ENCODE measurements at regions not wholly inside any gene's neighbourhood (a gene's known extent, or its start where the extent isn't known, plus 50 kb on each side); places are given as distances from the start of the nearest gene placed in this dataset.

DNA sequence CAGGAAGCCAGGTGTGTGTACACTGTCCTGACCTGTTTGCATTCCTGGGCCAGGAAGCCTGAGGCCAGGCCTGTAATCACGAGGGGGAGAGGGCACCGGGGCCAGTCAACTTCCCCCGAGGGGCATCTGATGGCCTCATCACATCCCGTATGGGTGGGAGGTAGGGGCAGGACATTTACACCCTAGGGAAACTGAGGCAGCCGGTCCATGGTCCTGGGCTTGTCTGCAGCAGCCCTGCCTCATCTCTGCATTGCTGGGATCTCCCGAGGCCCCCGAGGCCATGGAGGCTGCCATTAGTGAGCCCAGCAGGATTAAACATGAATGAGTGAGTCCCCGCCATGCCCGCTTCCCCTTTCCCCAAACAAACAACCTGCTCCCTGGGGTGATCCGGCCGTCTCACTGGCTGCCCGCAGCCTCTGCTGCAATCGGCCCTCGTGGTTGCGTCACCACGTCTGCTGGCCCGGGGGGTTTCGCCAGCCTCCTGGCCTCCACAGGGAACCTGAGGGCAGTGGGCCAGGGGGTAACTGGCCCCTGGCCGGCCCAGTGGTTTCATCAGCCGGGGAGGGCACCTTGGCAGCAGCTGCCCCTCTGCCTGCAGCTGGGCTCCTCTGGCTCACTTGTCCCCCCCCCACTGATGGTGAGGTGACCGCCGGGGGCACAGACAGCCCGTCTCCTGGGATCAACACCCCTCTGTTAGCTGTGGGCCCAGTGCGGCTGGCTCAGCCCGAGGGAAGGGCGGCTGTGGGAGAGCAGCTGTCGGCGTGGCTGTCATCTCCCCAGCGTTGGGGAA is 88.3 kb upstream of the GSE1 start (continued):
- TF ChIP-seq ZNF670 (CRISPR knock-in tag; IDR thresholded peaks at IDR 0.05; ENCODE audit: borderline replicate concordance) (peak; percentile 93), FOSL2 (CRISPR knock-in tag; IDR thresholded peaks at IDR 0.05) (peak; percentile 78), ZSCAN29 (CRISPR knock-in tag; conservative IDR thresholded peaks at IDR 0.05) (no peak; the same call in 1 of the 2 replicates), SMC3 (IDR thresholded peaks at IDR 0.05; ENCODE audit: low read length) (peak; percentile 56; the same call in 1 of the 2 replicates), ZNF558 (CRISPR knock-in tag; IDR thresholded peaks at IDR 0.05; ENCODE audit: borderline replicate concordance) (peak; percentile 85), ZBTB42 (CRISPR knock-in tag; IDR thresholded peaks at IDR 0.05) (no peak; the same call in 1 of the 2 replicates), TARDBP (CRISPR knock-in tag; IDR thresholded peaks at IDR 0.05) (peak; percentile 97), SMAD9 (CRISPR knock-in tag; IDR thresholded peaks at IDR 0.05) (no peak), MEIS2 (CRISPR knock-in tag; IDR thresholded peaks at IDR 0.05) (peak; percentile 96), ZNF761 (CRISPR knock-in tag; conservative IDR thresholded peaks at IDR 0.05) (peak; percentile 65; the same call in 1 of the 2 replicates), NFYC (CRISPR knock-in tag; IDR thresholded peaks at IDR 0.05) (peak; percentile 38; the same call in 1 of the 2 replicates), FOXK2 (IDR thresholded peaks at IDR 0.05) (no peak), ZNF225 (CRISPR knock-in tag; IDR thresholded peaks at IDR 0.05) (0 out of 2 replicates have a peak, but pooled peaks have one; percentile 61), ZNF841 (CRISPR knock-in tag; IDR thresholded peaks at IDR 0.05; ENCODE audit: borderline replicate concordance) (no peak), ZNF652 (CRISPR knock-in tag; IDR thresholded peaks at IDR 0.05; ENCODE audit: borderline replicate concordance, low read depth) (no peak), ZSCAN30 (CRISPR knock-in tag; IDR thresholded peaks at IDR 0.05) (peak; percentile 96; the same call in 1 of the 2 replicates), MAFG (CRISPR knock-in tag; IDR thresholded peaks at IDR 0.05) (no peak), KAT7 (CRISPR knock-in tag; IDR thresholded peaks at IDR 0.05; ENCODE audit: borderline replicate concordance) (peak; percentile 93; the same call in 1 of the 2 replicates)
- TF ChIP-seq, protein P1, sequence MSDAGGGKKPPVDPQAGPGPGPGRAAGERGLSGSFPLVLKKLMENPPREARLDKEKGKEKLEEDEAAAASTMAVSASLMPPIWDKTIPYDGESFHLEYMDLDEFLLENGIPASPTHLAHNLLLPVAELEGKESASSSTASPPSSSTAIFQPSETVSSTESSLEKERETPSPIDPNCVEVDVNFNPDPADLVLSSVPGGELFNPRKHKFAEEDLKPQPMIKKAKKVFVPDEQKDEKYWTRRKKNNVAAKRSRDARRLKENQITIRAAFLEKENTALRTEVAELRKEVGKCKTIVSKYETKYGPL (CRISPR knock-in tag; IDR thresholded peaks at IDR 0.05): 0 out of 2 replicates have a peak, but pooled peaks have one; percentile 44
- TF ChIP-seq, protein P2, sequence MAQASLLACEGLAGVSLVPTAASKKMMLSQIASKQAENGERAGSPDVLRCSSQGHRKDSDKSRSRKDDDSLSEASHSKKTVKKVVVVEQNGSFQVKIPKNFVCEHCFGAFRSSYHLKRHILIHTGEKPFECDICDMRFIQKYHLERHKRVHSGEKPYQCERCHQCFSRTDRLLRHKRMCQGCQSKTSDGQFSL (CRISPR knock-in tag; IDR thresholded peaks at IDR 0.05): peak; percentile 95
- TF ChIP-seq, protein P3, sequence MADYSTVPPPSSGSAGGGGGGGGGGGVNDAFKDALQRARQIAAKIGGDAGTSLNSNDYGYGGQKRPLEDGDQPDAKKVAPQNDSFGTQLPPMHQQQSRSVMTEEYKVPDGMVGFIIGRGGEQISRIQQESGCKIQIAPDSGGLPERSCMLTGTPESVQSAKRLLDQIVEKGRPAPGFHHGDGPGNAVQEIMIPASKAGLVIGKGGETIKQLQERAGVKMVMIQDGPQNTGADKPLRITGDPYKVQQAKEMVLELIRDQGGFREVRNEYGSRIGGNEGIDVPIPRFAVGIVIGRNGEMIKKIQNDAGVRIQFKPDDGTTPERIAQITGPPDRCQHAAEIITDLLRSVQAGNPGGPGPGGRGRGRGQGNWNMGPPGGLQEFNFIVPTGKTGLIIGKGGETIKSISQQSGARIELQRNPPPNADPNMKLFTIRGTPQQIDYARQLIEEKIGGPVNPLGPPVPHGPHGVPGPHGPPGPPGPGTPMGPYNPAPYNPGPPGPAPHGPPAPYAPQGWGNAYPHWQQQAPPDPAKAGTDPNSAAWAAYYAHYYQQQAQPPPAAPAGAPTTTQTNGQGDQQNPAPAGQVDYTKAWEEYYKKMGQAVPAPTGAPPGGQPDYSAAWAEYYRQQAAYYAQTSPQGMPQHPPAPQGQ (CRISPR knock-in tag; IDR thresholded peaks at IDR 0.05; ENCODE audit: borderline replicate concordance): peak; percentile 87; the same call in 1 of the 2 replicates
- TF ChIP-seq, protein P4, sequence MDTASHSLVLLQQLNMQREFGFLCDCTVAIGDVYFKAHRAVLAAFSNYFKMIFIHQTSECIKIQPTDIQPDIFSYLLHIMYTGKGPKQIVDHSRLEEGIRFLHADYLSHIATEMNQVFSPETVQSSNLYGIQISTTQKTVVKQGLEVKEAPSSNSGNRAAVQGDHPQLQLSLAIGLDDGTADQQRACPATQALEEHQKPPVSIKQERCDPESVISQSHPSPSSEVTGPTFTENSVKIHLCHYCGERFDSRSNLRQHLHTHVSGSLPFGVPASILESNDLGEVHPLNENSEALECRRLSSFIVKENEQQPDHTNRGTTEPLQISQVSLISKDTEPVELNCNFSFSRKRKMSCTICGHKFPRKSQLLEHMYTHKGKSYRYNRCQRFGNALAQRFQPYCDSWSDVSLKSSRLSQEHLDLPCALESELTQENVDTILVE (CRISPR knock-in tag; IDR thresholded peaks at IDR 0.05): peak; percentile 76
- TF ChIP-seq, protein P5, sequence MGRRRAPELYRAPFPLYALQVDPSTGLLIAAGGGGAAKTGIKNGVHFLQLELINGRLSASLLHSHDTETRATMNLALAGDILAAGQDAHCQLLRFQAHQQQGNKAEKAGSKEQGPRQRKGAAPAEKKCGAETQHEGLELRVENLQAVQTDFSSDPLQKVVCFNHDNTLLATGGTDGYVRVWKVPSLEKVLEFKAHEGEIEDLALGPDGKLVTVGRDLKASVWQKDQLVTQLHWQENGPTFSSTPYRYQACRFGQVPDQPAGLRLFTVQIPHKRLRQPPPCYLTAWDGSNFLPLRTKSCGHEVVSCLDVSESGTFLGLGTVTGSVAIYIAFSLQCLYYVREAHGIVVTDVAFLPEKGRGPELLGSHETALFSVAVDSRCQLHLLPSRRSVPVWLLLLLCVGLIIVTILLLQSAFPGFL (CRISPR knock-in tag; IDR thresholded peaks at IDR 0.05): no peak
